Endothelial cell of umbilical vein (primary cell): ENCODE measurements at regions not wholly inside any gene's neighbourhood (a gene's known extent, or its start where the extent isn't known, plus 50 kb on each side); places are given as distances from the start of the nearest gene placed in this dataset.

Experiments
- EZH2 ChIP-seq: IDR thresholded peaks from 2 replicates; pipeline ENCODE4 v1.6.1; 2012; ENCODE audit warnings: borderline replicate concordance, low read depth, mild to moderate bottlenecking, moderate library complexity, low read length, inconsistent platforms; ENCODE audit not compliant: severe bottlenecking
- GATA2 ChIP-seq: IDR thresholded peaks from 2 replicates; pipeline ENCODE4 v1.7.0; 2011; ENCODE audit warnings: low read depth, mild to moderate bottlenecking, moderate library complexity, mixed read lengths, low read length; ENCODE audit not compliant: insufficient read length, insufficient read depth
- JUN ChIP-seq: IDR thresholded peaks from 2 replicates; pipeline ENCODE4 v1.6.1; 2011; ENCODE audit warnings: borderline replicate concordance, low read depth; ENCODE audit not compliant: insufficient read length, insufficient read depth
- POLR2A ChIP-seq: IDR thresholded peaks from 2 replicates; pipeline ENCODE4 v1.6.1; 2012; ENCODE audit warnings: low read depth, mild to moderate bottlenecking, control low read depth, low read length
- POLR2AphosphoS5 ChIP-seq: IDR thresholded peaks from 2 replicates; pipeline ENCODE4 v1.6.1; 2012; ENCODE audit warnings: low read depth, mild to moderate bottlenecking, control low read depth, low read length, moderate library complexity; ENCODE audit not compliant: insufficient read depth
- TF ChIP-seq, protein P1 (sequence below), 2 donors: IDR thresholded peaks; 1 replicate in 1 of 2; 2 replicates in 1 of 2; pipeline ENCODE4 v1.5.1; 2011; ENCODE audit warnings: low read length in 2 of 2, mild to moderate bottlenecking in 2 of 2, moderate library complexity in 2 of 2, control low read depth in 1 of 2, inconsistent platforms in 1 of 2, low read depth in 1 of 2; ENCODE audit not compliant: insufficient read depth in 1 of 2; ENCODE audit errors: extremely low read depth in 1 of 2

DNA sequence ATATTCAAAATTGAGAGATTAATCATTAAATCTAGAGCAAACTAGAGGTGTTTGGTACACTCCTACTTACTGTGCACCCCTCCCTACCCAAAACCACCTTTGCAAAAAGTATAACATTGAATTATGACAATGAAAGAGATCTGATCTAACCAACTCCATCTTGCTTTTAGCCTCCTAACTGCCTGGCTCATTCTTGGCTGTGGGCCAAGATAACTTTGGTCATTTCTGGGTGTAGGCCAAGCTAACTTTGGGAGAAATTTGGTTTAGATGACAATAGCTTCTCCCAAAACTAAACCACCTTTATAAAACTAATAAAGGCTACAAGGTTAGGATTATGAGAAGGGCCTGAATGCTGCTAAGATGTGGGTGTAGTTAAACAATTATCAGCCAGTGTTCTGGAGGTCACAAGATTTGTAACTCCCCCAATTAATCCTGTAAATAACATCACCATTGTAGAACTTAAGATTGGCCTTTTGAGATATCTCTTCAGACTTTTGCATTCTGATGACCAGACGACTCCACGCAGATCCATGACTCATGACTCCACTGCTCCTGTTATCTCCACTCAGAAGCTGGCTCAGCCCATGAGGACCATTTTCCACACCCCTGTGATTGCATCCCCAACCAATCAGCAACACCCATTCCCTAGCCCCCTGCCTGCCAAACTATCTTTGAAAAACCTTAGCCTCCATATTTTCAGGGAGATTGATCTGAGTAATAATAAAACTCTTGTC is 160.2 kb downstream of the FBXO15 start:
- no peak for TF ChIP-seq POLR2A
- TF ChIP-seq, protein P1, sequence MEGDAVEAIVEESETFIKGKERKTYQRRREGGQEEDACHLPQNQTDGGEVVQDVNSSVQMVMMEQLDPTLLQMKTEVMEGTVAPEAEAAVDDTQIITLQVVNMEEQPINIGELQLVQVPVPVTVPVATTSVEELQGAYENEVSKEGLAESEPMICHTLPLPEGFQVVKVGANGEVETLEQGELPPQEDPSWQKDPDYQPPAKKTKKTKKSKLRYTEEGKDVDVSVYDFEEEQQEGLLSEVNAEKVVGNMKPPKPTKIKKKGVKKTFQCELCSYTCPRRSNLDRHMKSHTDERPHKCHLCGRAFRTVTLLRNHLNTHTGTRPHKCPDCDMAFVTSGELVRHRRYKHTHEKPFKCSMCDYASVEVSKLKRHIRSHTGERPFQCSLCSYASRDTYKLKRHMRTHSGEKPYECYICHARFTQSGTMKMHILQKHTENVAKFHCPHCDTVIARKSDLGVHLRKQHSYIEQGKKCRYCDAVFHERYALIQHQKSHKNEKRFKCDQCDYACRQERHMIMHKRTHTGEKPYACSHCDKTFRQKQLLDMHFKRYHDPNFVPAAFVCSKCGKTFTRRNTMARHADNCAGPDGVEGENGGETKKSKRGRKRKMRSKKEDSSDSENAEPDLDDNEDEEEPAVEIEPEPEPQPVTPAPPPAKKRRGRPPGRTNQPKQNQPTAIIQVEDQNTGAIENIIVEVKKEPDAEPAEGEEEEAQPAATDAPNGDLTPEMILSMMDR (IDR thresholded peaks at IDR 0.05; ENCODE audit: extremely low read depth in 1 of 2, insufficient read depth in 1 of 2, low read depth in 1 of 2, low read length in 2 of 2) = no peak
- TF ChIP-seq GATA2 = no peak
- TF ChIP-seq EZH2 = no peak
- TF ChIP-seq POLR2AphosphoS5 = no peak
- TF ChIP-seq JUN = no peak
